GM18498 (cell line): ENCODE measurements at regions not wholly inside any gene's neighbourhood (a gene's known extent, or its start where the extent isn't known, plus 50 kb on each side); places are given as distances from the start of the nearest gene placed in this dataset.
A peak's percentile ranks its signal among the peaks of the same experiment; 100 is the strongest.

ENCODE experiments used
- ATAC-seq: cut with Tn5 transposase; IDR thresholded peaks from one replicate; pipeline ENCODE4 v1.9.1; 2021; ENCODE audit warnings: mild to moderate bottlenecking, moderate library complexity; ENCODE audit not compliant: unreplicated experiment

- no peak for ATAC-seq
These were observed 149.3 kb upstream of the TGFBR2 start for GRCh38 chr3:30457081-30457480.

GRCh38 chr3:30457726-30458125 is 148.7 kb upstream of the TGFBR2 start:
- no peak for ATAC-seq

- no peak for ATAC-seq
These were observed 147.8 kb upstream of the TGFBR2 start for GRCh38 chr3:30458376-30459171.

- ATAC-seq: no peak
These were observed 145.1 kb upstream of the TGFBR2 start for GRCh38 chr3:30461311-30461710.

GRCh38 chr3:30462721-30463470 is 143.5 kb upstream of the TGFBR2 start:
- no peak for ATAC-seq

- no peak for ATAC-seq
These were observed 142.0 kb upstream of the TGFBR2 start for GRCh38 chr3:30464381-30464780.

- no peak for ATAC-seq
These were observed 140.9 kb upstream of the TGFBR2 start for GRCh38 chr3:30465454-30465853.

- ATAC-seq: no peak
These were observed 138.7 kb upstream of the TGFBR2 start for GRCh38 chr3:30467596-30468238.

- ATAC-seq: no peak
These were observed 137.3 kb upstream of the TGFBR2 start for GRCh38 chr3:30469133-30469532.

GRCh38 chr3:30470496-30470895 is 135.9 kb upstream of the TGFBR2 start:
- no peak for ATAC-seq

- ATAC-seq: no peak
These were observed 135.3 kb upstream of the TGFBR2 start for GRCh38 chr3:30471066-30471465.

GRCh38 chr3:30471796-30472489 is 134.5 kb upstream of the TGFBR2 start:
- ATAC-seq: no peak

- no peak for ATAC-seq
These were observed 132.9 kb upstream of the TGFBR2 start for GRCh38 chr3:30473374-30474051.

GRCh38 chr3:30474371-30474770 is 132.0 kb upstream of the TGFBR2 start:
- no peak for ATAC-seq

- peak; percentile 95 for ATAC-seq
These were observed 131.2 kb upstream of the TGFBR2 start for GRCh38 chr3:30475038-30475808.

- no peak for ATAC-seq
These were observed 130.6 kb upstream of the TGFBR2 start for GRCh38 chr3:30475809-30476178.

GRCh38 chr3:30476368-30477084 is 129.9 kb upstream of the TGFBR2 start:
- ATAC-seq: no peak

GRCh38 chr3:30477149-30477921 is 129.1 kb upstream of the TGFBR2 start:
- no peak for ATAC-seq
